ENCODE measurements at regions not wholly inside any gene's neighbourhood (a gene's known extent, or its start where the extent isn't known, plus 50 kb on each side); places are given as distances from the start of the nearest gene placed in this dataset.
A peak's percentile ranks its signal among the peaks of the same experiment; 100 is the strongest.
"Not testable (repeated sequence)": the region's sequence is repeated elsewhere in the genome, so short reads cannot be mapped to it uniquely, and the experiment has no call there.

DNA sequence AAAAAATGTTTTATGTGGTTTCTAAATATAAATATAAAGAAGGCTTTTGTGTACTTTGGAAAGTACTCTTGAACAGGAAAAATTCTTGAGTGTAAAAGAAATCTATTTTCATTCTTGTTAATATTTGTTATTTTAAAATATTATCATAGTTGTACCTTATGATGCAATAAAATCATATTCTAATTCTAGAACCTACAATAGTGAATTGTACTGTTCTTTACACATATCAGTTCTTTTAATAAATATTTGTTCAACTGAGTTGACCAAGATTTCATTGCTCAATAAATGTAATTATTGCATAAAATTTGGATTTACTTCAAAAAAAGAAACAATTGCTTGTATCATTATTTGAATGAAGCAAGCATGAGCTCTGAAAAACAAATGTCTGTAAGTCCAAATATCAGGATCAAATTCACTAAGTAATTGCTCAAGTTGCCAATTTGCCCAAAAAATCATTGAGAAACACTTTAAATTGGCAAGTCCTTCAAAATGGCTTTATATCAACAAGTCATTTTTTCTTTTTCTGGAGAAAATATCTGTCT, 191.6 kb upstream of the SLC16A7 start:
- no peak for DNase-seq (ENCODE audit: low read depth)

DNA sequence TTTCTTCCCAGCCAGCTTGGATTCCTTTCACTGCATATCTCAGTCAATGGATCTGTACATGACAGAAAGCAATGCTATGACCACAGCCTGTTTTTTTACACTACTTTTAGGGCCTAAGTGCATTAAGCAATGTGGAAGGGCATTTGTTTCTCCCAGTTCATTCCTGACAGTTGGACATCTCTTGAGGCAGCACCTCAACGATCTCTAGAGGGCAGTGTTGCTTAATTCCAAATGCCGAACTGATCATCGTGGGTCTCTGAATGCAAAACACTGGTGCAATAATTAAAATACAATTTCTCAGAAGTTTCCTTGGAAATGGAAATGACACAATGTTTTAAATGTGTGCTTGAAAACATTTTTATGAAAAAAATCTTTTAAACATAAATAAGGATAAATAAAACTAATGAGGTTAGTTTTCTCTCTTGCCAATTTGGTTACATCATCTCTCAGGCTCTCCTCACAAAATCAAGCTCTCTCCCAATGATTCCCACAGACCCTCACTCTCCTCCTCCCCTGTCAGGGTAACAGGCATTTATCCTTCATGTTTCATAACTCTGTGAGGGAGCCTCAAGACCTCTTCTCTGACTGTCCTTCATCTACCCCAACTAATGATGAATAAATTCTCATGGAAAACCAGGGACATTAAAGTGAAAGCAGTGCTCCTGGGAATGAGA, 192.4 kb upstream of the SLC16A7 start:
- DNase-seq (ENCODE audit: low read depth): peak; percentile 43

DNA sequence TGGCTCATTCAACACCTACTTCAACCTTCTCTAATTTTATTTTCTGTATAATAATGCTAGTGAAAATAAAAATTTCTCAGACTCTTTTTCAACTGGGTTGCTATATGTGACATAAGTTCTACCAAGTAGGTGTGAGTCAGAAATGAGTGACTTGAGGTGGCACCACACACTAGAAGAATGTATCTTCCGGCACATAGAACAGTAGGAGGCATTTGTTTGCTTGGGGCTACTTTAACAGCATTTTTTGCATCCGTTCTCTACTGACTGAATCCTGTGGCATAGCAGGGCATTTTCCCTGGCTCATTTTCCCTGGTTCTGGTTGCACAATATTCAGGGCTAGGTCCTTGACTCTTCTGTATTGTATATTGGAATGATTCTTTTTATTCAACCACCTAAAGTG, 194.0 kb upstream of the SLC16A7 start:
- no peak for DNase-seq (ENCODE audit: low read depth)

DNA sequence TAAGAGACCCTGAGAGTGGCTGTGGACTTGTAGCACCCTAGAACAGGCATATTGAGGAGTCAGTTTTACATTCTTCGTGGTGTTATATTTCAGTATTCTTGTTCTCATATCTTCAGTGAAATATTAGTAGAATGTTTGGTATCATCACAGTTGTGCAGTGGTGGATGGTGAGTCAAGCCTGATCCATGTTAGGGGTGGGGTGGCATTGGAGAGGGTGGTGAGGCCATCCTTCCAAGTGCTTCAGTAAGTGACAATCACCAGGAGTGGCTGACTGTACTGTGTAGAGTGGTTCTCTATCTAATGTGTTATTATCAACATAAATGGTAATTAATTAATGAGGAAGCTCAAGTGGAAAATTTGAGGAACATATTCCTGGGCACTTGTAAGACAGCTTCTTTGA, 197.7 kb upstream of the SLC16A7 start:
- DNase-seq (ENCODE audit: low read depth): no peak

DNA sequence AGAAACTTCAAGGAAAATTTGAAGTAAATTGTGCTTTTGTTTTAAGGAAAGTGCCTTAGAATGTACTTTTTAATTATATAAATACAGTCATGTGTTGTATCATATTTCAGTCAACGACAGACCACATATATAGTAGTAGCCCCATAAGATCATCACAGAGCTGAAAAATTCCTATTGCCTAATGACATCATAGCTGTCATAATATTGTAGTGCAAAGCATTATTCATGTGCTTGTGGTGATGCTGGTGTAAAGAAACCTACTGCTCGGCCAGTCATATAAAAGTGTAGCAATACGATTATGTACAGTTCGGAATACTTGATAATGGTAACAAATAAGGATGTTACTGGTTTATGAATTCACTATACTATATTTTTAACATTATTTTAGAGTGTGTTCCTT, 198.9 kb upstream of the SLC16A7 start:
- DNase-seq (ENCODE audit: low read depth): no peak

DNA sequence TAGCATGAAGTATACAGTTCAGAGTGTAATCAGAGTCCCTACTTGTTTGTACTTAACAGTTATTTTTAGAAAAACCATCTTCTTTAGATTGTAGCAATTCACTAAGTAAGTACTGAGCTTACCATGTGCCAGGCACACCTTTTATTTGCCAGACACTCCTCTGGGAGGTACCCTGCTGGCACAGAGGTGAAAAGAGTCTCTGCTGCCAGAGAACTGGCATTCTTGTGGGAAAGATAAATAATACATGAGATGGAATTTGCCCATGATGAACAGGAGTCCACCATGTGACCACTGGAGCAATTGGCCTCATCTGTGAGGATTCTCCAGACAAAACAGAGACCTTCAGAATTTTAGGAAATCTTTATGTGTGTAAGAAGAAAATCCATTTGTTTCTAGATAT, 199.3 kb upstream of the SLC16A7 start:
- DNase-seq (ENCODE audit: low read depth): no peak

- DNase-seq (ENCODE audit: low read depth): not testable (repeated sequence)
These were observed 200.5 kb upstream of the SLC16A7 start for GRCh38 chr12:59395310-59395709.

DNA sequence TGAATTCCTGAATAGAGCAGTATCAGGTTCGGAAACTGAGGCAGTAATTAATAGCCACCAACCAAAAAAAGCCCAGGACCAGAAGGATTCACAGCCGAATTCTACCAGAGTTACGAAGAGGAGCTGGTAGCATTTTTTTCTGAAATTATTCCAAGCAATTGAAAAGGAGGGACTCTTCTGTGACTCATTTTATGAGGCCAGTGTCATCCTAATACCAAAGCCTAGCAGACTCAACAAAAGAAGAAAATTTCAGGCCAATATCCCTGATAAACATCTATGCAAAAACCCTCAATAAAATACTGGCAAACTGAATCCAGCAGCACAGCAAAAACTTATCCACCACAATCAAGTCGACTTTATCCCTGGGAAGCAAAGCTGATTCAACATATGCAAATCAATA, 202.3 kb upstream of the SLC16A7 start:
- no peak for DNase-seq (ENCODE audit: low read depth)

- no peak for DNase-seq (ENCODE audit: low read depth)
These were observed 205.8 kb upstream of the SLC16A7 start for GRCh38 chr12:59389968-59390576.

DNA sequence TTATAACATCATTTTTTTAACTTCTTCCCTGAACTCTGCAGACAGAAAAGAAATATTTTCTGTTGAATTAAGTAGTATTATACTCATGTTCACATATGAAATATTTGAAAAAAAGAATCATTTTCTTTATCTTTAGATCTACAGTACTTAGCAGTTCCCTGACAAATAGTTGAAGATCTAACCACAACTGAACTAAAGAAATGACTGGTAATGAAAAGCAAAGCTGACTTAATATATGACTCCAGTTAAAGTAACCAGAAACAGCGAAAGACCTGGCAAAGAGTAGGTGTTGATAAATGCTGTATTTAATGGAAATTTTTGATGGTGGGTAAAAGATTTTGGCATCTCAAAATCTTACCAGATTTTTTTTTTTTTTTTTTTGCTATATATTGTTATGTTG, 207.1 kb upstream of the SLC16A7 start:
- DNase-seq (ENCODE audit: low read depth): no peak

DNA sequence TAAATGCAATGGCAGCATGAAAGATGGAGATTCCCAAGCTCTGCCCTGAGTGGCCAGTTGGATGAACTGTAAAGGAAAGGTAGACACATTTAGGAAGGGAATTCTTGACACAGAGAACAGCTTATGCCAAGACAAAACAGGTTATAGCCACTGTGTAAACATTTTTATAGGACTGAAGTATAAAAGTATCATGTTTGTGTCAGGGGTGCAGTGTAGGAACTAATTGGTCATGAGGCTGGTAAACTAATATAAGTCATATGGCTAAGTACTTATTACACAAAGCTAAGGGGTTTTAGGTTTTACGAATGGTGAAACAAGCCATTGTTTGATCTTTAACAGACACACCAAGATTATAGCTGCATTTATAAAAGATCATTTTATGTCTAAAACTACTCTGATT, 207.7 kb upstream of the SLC16A7 start:
- no peak for DNase-seq (ENCODE audit: low read depth)

- no peak for DNase-seq (ENCODE audit: low read depth)
These were observed 209.6 kb upstream of the SLC16A7 start for GRCh38 chr12:59386236-59386635.

DNA sequence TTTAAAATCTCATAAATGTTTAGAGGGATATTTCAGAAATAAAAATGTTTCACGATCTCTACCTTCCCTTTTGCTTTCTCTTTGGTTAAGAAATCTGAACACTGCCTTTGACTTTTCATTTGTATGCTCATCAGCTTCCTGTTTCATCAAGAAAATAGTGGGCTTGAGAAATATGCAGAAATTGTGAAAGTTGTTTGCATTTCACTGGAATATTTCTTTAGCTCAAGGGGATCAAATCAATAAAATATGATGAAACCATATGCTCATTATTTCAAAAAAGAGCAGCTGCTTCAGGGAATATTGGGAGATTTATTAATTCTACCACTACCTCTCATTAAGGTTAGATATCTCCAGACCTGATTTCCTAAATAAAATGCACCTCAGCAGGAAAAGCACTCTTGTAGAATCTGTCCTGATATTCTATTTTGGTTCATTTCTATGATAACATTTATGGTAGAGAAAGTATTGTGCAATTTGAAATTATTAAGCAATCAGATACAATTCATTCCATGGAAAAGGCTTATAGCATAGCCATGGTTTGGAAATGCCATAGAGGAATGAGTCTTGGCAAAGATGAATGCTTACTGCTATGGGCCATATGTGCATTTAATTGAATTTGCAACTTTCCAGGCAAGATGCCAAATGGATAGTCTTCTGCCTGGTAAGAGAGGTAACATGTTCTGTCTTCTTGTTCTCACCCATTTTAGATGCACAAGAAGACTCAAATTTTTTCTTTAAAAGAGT, 212.6 kb upstream of the SLC16A7 start:
- DNase-seq (ENCODE audit: low read depth): peak; percentile 77

DNA sequence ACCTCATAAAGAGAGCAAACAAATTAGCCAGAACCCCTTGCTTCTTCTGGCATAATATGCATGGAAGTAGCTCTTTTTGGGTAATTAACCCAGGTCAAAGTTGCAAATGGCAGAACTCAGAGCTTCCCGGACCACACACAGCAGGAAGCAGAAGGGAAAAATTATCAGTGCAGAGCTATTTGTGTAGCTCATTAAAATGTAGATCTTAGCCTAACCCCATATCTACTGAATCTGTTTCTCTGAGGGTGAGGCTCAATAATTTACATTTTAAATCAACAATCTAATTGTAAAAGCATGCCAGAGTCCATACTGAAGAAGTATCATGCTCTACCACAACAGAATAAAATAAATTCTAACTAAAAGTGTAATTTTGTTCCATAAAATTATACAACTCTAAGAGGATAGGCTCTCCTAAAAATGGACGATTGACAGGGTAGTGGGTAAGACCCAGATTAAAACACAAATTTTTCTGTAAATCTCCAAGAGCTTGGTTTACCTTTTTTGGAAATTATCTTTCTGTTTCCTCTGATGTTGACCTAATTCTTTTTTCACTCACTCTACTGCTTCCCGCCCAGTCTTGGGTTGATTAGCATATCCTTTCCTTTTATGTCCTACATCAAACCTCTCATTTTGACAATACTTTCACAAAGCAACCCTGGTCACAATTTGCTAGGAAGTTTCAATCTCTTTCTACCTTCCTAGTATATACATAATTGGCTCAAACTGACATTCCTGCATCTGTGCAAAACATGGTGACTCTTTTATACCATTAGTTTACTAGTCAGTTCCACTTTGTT, 213.3 kb upstream of the SLC16A7 start:
- no peak for DNase-seq (ENCODE audit: low read depth)

- DNase-seq (ENCODE audit: low read depth): no peak
These were observed 214.7 kb upstream of the SLC16A7 start for GRCh38 chr12:59381106-59381505.

DNA sequence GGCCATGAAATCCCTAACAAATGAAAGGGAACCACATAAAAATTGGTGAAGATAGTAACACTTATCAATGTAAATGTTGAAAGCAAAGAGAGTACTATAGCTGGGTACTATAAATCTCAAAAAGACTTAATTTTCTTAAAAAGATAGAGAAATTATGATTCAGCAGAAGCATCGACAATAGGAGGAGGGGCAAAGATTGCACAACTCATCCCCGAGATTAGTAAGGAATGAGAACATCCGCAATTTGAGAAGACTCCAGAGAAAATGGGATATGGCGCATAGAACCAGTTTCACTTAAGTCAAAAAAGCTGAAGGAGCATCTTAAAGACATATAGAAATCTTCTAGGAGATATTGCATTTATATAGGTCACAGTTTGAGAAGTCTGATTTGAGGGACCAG, 220.2 kb upstream of the SLC16A7 start:
- DNase-seq (ENCODE audit: low read depth): no peak

DNA sequence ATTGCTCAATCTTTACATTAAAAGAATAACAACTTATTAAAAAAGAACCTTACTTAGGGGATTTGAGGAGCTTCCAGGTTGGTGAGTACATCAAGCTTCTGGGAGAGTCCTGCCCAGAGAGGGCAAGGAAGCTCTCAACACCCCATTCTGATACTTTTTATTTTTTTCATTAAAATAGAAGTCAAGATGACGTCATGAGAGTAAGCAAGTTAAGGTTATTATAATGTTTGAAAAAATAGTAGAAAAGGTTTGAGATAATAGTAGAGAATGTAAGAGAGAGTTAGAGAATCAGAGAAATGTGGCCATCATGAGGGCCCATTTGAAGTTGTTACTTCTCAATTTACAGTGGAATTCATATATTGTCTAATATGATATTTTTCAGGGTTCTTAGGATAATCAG, 221.0 kb upstream of the SLC16A7 start:
- no peak for DNase-seq (ENCODE audit: low read depth)

DNA sequence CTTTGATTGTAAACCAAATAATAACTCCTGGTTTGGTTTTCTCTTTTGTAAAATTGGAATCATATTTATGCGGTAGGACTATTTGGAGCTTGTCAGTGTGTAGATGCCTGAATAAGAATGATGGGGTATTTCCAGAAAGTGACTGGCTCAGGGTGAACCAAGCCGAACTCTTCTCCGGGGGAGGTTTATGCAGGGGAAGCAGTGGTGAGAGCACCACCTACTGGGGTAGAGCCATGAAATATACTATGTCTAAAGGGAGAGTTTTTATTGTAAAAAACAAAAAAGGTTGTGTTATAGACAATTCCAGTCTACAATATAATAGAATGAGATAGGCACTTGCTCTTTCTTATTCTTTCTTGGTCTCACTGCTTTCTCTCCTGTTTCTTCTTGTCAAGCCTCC, 222.9 kb upstream of the SLC16A7 start:
- DNase-seq (ENCODE audit: low read depth): no peak

GRCh38 chr12:59370933-59371332, 224.9 kb upstream of the SLC16A7 start:
- no peak for DNase-seq (ENCODE audit: low read depth)

- DNase-seq (ENCODE audit: low read depth): no peak
These were observed 230.7 kb upstream of the SLC16A7 start for GRCh38 chr12:59365133-59365532.

GRCh38 chr12:59357811-59358210, 238.0 kb upstream of the SLC16A7 start:
- no peak for DNase-seq (ENCODE audit: low read depth)

- not testable (repeated sequence) for DNase-seq (ENCODE audit: low read depth)
These were observed 249.6 kb upstream of the SLC16A7 start for GRCh38 chr12:59346248-59346647.
